IPS-15b (cell line): ENCODE measurements at regions not wholly inside any gene's neighbourhood (a gene's known extent, or its start where the extent isn't known, plus 50 kb on each side); places are given as distances from the start of the nearest gene placed in this dataset.
"Not testable (repeated sequence)": the region's sequence is repeated elsewhere in the genome, so short reads cannot be mapped to it uniquely, and the experiment has no call there.

ENCODE experiments used
- H3K27me3 ChIP-seq: one replicate; pipeline ENCODE4 v1.6.1; 2013; ENCODE audit warnings: low read length; ENCODE audit not compliant: control insufficient read depth, insufficient read depth
- H3K36me3 ChIP-seq: one replicate; pipeline ENCODE4 v1.6.1; 2013; ENCODE audit warnings: low read length; ENCODE audit not compliant: control insufficient read depth, insufficient read depth
- H3K4me1 ChIP-seq: one replicate; pipeline ENCODE4 v1.6.1; 2013; ENCODE audit warnings: mild to moderate bottlenecking, low read length; ENCODE audit not compliant: control insufficient read depth, insufficient read depth
- H3K4me3 ChIP-seq: one replicate; pipeline ENCODE4 v1.5.1; 2013; ENCODE audit warnings: low read depth, low read length
- H3K9ac ChIP-seq: one replicate; pipeline ENCODE4 v1.6.1; 2013; ENCODE audit warnings: low read depth, mild to moderate bottlenecking, low read length
- H3K9me3 ChIP-seq: one replicate; pipeline ENCODE4 v1.6.1; 2013; ENCODE audit warnings: mild to moderate bottlenecking, low read length; ENCODE audit not compliant: control insufficient read depth, insufficient read depth

DNA sequence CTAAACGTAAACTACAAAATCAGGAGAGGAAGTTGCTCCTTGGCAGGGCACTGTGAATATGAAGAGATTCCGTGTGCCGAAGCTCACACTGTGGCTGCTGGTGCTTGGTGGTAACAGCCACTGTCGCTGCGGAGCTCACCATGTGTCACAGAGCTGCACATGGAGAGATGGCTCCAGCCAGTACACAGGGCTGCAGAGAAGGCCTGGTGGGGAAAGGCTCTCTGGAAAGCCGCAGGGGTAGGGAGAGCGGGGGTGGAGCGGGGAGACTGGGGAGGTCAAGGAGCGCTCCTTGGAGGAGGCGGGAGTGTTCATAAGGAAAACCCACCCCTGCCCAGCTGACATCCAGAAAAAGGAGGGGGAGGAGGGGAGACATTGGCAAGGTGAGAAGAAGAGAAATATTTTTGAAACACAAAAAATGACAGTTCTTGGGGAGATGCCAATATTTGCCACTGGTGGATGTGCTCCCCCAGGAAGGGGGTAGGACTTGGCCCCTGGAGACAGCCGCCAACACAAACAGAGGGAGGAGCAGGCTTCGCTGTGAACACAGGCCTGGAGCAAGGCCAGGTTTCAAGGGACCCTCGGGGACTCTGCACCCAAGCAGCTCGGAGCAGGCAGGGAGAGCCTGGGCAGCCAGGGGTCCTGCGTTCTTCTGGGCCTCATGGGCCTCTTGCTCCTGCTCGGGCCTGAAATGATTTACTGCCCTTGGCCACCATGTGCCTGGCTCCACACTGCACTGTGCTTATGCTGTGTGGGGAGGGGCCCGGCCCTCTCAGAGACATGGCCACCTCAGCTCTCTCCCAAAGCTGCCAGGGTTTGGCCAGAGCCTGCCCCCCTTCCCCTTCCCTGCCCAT, 102.6 kb upstream of the GLI2 start:
- Histone ChIP-seq H3K9me3 (no peaks in the 10 kb centered on the region), H3K9ac (no peak overlapping the region), H3K36me3 (no peaks in the 10 kb centered on the region), H3K4me1 (no peaks in the 10 kb centered on the region), H3K4me3 (no peak overlapping the region), H3K27me3 (peaks cover 22% of the 10 kb centered on the region)

DNA sequence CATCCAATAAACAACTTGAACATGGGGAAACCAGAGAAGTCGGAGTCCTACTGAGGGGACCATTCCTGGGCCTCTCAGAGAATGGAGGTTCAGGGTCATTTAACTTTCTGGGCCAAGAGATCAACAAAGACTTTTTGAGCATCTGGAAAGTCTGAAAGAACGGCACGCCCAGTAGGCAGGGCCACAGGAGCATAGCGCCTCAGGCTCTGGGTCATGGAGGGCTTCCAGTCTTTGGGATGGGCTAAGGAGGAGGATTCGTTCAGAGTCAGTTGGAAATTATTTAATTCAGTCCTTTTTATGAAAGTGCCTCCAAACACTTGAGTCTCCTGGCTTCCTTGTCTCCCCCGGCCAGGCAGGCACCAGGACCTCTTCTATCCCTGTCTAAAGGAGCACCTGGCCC, 101.1 kb upstream of the GLI2 start:
- no peak overlapping the region for H3K4me3 ChIP-seq
- peaks cover 15% of the 10 kb centered on the region for H3K27me3 ChIP-seq
- no peak overlapping the region for H3K9ac ChIP-seq
- no peaks in the 10 kb centered on the region for H3K9me3 ChIP-seq
- H3K4me1 ChIP-seq = no peaks in the 10 kb centered on the region
- no peaks in the 10 kb centered on the region for H3K36me3 ChIP-seq

DNA sequence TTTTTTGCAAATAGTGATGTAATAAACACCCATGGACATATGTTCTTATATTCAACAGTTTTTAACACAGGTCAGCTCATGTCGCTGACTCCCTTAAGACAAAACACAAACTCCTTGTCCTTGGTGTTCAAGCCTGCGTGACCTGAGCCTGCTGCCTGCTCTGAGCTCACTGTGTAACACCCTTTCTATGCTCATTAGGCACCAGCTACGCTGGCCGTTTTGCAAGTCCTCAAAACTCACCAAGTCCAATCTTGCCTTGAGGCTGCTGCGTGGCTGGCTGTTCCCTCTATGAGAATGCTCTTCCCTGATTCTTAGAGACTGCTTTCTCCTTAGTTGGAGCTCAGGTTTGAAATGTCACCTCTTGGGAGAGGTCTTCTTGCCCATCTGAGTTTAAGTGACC, 100.5 kb upstream of the GLI2 start:
- no peaks in the 10 kb centered on the region for H3K9me3 ChIP-seq
- H3K36me3 ChIP-seq = no peaks in the 10 kb centered on the region
- H3K9ac ChIP-seq = no peak overlapping the region
- H3K27me3 ChIP-seq = peaks cover 15% of the 10 kb centered on the region
- H3K4me1 ChIP-seq = no peaks in the 10 kb centered on the region
- H3K4me3 ChIP-seq = no peak overlapping the region

DNA sequence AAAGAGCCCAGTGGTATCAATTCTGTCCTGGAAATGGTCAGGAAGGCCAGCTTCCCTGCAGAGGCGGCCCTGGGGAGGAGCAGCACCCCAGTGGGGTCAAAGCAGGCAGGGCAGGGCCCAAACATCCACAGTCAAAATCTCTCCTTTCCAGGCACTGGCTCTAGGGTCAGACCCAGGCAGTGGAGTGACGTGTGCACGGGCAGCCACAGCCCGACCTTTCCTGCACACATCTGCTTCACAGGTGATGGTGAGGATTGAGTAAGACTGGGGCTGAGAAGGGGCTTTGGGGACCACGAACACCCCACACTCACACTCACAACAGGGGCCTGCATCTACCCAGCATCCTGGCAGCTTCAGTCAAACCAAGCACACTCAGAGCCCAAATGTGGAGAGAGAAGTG, 97.8 kb upstream of the GLI2 start:
- Histone ChIP-seq H3K9ac (no peak overlapping the region), H3K36me3 (no peaks in the 10 kb centered on the region), H3K4me3 (no peak overlapping the region), H3K27me3 (peaks cover 13% of the 10 kb centered on the region), H3K9me3 (no peaks in the 10 kb centered on the region), H3K4me1 (no peaks in the 10 kb centered on the region)

DNA sequence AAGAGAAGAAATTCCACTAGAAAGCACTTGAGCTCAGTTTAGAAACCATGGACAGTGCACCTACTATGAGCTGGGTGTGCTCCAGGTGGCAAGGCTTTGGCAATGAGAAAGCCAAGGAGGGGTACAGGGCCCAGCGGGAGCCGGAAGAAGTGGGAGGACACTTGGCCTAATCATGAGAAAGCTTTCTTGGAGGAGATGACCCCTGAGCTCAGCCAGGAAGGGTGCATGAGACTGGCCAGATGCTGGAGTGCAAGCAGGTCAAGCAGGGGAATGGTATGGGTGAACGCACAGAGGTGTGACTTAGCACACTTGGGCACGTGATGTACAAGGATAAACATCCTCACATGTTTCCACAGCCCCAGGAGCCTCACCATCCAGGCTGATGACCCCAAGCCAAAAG, 97.2 kb upstream of the GLI2 start:
- H3K27me3 ChIP-seq = peaks cover 13% of the 10 kb centered on the region
- no peaks in the 10 kb centered on the region for H3K4me1 ChIP-seq
- H3K4me3 ChIP-seq = no peak overlapping the region
- H3K9ac ChIP-seq = no peak overlapping the region
- no peaks in the 10 kb centered on the region for H3K9me3 ChIP-seq
- no peaks in the 10 kb centered on the region for H3K36me3 ChIP-seq

DNA sequence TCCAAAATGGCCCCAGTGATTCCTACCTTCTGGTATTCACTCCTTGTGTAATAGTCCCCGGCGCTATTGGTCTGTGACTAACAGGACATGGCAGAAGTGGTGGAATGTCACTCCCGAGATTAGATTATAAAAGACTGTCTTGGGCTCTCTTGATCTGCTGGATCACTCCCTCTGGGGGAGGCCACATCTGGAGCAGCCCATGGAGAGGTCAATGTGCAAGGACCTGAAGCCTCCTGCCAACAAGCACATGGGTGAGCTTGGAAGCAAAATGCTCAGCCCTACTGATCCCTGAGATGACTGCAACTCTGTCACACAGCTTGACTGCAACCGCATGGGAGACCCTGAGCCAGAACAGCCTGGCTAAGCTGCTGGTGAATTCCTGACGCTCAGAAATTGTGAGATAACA, 94.3 kb upstream of the GLI2 start:
- no peaks in the 10 kb centered on the region for H3K4me1 ChIP-seq
- H3K9ac ChIP-seq = no peak overlapping the region
- H3K9me3 ChIP-seq = no peaks in the 10 kb centered on the region
- peaks cover 3% of the 10 kb centered on the region for H3K27me3 ChIP-seq
- no peaks in the 10 kb centered on the region for H3K36me3 ChIP-seq
- H3K4me3 ChIP-seq = no peak overlapping the region

DNA sequence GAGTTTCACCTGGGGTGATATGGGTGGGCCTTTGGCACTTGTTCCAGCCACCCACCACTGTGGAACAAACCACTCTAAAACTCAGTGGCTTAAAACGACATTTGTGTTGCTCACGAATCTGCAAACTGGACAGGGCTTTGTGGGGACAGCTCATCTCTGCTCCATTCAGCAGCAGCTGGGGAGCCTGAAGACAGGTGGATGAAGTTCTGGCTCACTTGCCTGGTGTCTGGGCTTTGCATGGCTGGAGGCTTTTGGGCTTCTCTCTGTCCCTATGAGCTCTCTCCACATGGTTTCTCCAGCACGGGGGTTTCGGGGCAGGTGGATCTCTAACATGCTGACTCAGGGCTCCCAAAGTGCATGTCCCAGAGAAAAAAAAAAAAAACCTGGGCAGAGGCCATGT, 93.0 kb upstream of the GLI2 start:
- Histone ChIP-seq H3K4me1 (no peaks in the 10 kb centered on the region), H3K9ac (no peak overlapping the region), H3K27me3 (peaks cover 2% of the 10 kb centered on the region)

DNA sequence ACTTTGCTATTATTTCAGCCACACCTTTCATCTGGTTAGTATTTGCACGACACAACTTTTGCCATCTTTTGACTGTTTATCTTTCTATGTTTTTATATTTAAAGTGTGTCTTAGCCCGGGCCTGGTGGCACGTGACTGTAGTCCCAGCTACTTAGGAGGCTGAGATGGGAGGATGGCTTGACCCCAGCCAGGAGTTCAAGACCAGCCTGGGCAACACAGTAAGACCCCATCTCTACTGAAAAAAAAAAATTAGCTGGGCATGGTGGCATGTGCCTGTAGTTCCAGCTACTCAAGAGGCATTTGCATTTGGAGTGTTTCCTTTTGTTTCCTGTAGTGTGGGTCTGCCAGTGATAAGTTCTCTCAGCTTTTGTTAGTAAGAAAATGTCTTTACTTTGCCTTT, 88.7 kb upstream of the GLI2 start:
- Histone ChIP-seq H3K36me3 (no peaks in the 10 kb centered on the region), H3K27me3 (peaks cover 3% of the 10 kb centered on the region), H3K4me3 (no peak overlapping the region), H3K4me1 (no peaks in the 10 kb centered on the region), H3K9me3 (peaks cover 12% of the 10 kb centered on the region), H3K9ac (no peak overlapping the region)

More for the DNA sequence above, 93.0 kb upstream of the GLI2 start:
- H3K9me3 ChIP-seq = no peaks in the 10 kb centered on the region
- H3K4me3 ChIP-seq = no peak overlapping the region
- H3K36me3 ChIP-seq = no peaks in the 10 kb centered on the region

DNA sequence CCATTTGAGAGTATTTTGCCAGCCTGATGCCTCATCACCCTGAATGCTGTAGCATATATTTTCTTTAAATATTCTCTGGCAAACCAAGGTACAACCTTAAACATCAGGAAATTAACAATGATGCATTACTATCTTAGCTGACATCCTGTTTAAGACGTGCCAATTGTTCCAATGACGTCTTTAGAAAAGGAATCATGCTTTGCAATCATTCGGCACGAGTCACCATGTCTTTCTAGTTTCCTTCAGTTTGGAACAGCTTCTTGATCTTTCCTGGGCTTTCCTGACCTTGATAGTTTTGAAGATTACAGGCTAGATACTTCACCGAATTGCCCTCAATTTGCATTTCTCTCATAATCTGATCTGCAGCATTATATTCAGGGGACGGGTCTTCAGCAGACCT, 88.2 kb upstream of the GLI2 start:
- H3K36me3 ChIP-seq = no peaks in the 10 kb centered on the region
- peaks cover 12% of the 10 kb centered on the region for H3K9me3 ChIP-seq
- no peak overlapping the region for H3K9ac ChIP-seq
- H3K4me1 ChIP-seq = no peaks in the 10 kb centered on the region
- H3K4me3 ChIP-seq = no peak overlapping the region
- peaks cover 4% of the 10 kb centered on the region for H3K27me3 ChIP-seq

DNA sequence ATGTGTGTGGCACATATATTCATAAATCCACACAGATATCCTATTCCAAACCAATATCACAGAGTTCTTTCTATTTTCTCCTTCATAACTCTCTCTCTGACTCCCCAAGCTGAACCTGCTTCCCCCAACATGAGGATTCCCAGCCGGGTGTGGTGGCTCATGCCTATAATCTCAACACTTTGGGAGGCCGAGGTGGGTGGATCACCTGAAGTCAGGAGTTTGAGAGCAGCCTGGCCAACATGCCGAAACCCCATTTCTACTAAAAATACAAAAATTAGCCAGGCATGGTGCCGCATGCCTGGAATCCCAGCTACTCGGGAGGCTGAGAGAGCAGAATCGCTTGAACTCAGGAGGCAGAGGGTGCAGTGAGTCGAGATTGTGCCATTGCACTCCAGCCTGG, 86.3 kb upstream of the GLI2 start:
- H3K36me3 ChIP-seq, H3K9ac ChIP-seq, H3K4me1 ChIP-seq, H3K4me3 ChIP-seq: not testable (repeated sequence)
- H3K27me3 ChIP-seq = peaks cover 22% of the 10 kb centered on the region
- peaks cover 12% of the 10 kb centered on the region for H3K9me3 ChIP-seq

DNA sequence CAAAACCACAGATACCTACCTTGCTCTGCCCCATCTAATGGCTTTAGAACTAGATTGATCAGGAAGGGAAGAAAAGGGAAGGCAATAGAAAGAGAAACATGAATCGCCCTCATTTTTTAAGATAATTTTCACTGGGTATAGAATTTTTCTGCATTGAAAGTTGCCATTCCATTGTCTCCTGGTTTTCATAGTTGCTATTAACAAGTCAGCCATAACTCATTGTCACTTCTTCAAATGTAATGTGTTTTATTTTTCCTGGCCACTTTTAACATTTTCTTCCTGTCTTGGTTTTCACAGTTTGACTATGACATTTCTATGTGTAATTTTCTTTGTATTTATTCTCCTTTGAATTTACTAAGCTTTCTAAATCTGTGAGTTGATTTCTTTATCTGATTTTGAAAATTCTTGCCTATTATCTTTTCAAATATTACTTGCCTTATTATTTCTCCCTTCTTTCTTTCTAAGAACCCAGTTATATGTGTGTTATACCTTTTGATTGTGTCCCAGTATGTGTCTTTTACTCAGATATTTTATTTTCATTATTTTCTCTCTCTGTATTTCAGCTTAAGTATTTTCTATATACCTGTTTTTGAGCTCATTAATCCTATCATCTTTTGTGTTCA, 85.5 kb upstream of the GLI2 start:
- H3K9ac ChIP-seq = no peak overlapping the region
- H3K36me3 ChIP-seq = no peaks in the 10 kb centered on the region
- no peak overlapping the region for H3K4me3 ChIP-seq
- peaks cover 24% of the 10 kb centered on the region for H3K27me3 ChIP-seq
- peaks cover 12% of the 10 kb centered on the region for H3K9me3 ChIP-seq
- H3K4me1 ChIP-seq = no peaks in the 10 kb centered on the region

DNA sequence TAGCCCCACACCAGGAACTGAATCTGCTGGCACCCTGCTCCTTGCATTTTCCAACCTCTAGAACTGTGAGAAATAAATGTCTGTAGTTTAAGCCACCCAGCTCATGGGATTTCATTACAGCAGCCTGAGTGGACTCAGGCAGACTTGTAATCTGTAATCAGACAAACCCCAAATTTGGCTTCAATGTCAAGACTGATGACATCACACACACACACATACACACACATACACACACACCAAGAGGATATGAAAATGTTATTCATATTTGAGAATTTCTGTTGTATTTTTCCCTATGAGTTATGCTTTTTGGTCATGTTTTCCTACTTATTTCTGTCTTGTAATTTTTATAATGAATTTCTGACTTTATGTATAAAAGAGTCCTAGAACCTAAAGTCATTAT, 83.8 kb upstream of the GLI2 start:
- H3K4me1 ChIP-seq = no peaks in the 10 kb centered on the region
- peaks cover 12% of the 10 kb centered on the region for H3K9me3 ChIP-seq
- peaks cover 38% of the 10 kb centered on the region for H3K27me3 ChIP-seq
- H3K4me3 ChIP-seq = no peak overlapping the region
- no peak overlapping the region for H3K9ac ChIP-seq
- H3K36me3 ChIP-seq = no peaks in the 10 kb centered on the region
